ENCODE measurements at regions not wholly inside any gene's neighbourhood (a gene's known extent, or its start where the extent isn't known, plus 50 kb on each side); places are given as distances from the start of the nearest gene placed in this dataset.

GRCh38 chr21:25296252-25296651, 311.0 kb downstream of the MRPL39 start:
- peaks cover 10% of the 10 kb centered on the region for H3K4me1 ChIP-seq
- H3K4me2 ChIP-seq = no peak overlapping the region
- TF ChIP-seq Cebpa-rat (IDR thresholded peaks at IDR 0.05) = no peak
- H3K27ac ChIP-seq = no peak overlapping the region
- no peaks in the 10 kb centered on the region for H3K36me3 ChIP-seq
- H3K9me3 ChIP-seq = no peaks in the 10 kb centered on the region
- no peak overlapping the region for H3K4me3 ChIP-seq
- no peaks in the 10 kb centered on the region for H4K20me1 ChIP-seq
- H3K9ac ChIP-seq = no peak overlapping the region
- no peaks in the 10 kb centered on the region for H3K27me3 ChIP-seq

- H3K9me3 ChIP-seq = no peaks in the 10 kb centered on the region
These were observed 314.9 kb downstream of the MRPL39 start for GRCh38 chr21:25292396-25292795.

GRCh38 chr21:25283720-25284119, 323.6 kb downstream of the MRPL39 start:
- Histone ChIP-seq H3K27me3 (no peaks in the 10 kb centered on the region), H3K4me2 (no peak overlapping the region), H3K4me1 (no peaks in the 10 kb centered on the region), H3K27ac (no peak overlapping the region), H3K36me3 (no peaks in the 10 kb centered on the region), H4K20me1 (no peaks in the 10 kb centered on the region), H3K9ac (no peak overlapping the region), H3K4me3 (no peak overlapping the region), H3K9me3 (no peaks in the 10 kb centered on the region)
- no peak for TF ChIP-seq Cebpa-rat (IDR thresholded peaks at IDR 0.05)

More at GRCh38 chr21:25292396-25292795, 314.9 kb downstream of the MRPL39 start:
- H3K9ac ChIP-seq = no peak overlapping the region
- H3K4me1 ChIP-seq = no peaks in the 10 kb centered on the region
- H4K20me1 ChIP-seq = no peaks in the 10 kb centered on the region
- H3K4me3 ChIP-seq = no peak overlapping the region
- H3K4me2 ChIP-seq = no peak overlapping the region
- no peaks in the 10 kb centered on the region for H3K36me3 ChIP-seq
- no peak for TF ChIP-seq Cebpa-rat (IDR thresholded peaks at IDR 0.05)
- no peak overlapping the region for H3K27ac ChIP-seq
- no peaks in the 10 kb centered on the region for H3K27me3 ChIP-seq

GRCh38 chr21:25281134-25281533, 326.1 kb downstream of the MRPL39 start:
- Histone ChIP-seq H4K20me1 (no peaks in the 10 kb centered on the region), H3K36me3 (no peaks in the 10 kb centered on the region), H3K4me2 (no peak overlapping the region), H3K4me3 (no peak overlapping the region), H3K27ac (no peak overlapping the region), H3K27me3 (no peaks in the 10 kb centered on the region), H3K4me1 (no peaks in the 10 kb centered on the region), H3K9ac (no peak overlapping the region), H3K9me3 (no peaks in the 10 kb centered on the region)
- no peak for TF ChIP-seq Cebpa-rat (IDR thresholded peaks at IDR 0.05)

GRCh38 chr21:25280061-25280460, 327.2 kb downstream of the MRPL39 start:
- no peaks in the 10 kb centered on the region for H4K20me1 ChIP-seq
- no peak overlapping the region for H3K27ac ChIP-seq
- no peaks in the 10 kb centered on the region for H3K36me3 ChIP-seq
- H3K4me2 ChIP-seq = no peak overlapping the region
- no peak overlapping the region for H3K4me3 ChIP-seq
- no peak for TF ChIP-seq Cebpa-rat (IDR thresholded peaks at IDR 0.05)
- no peaks in the 10 kb centered on the region for H3K9me3 ChIP-seq
- no peaks in the 10 kb centered on the region for H3K4me1 ChIP-seq
- H3K27me3 ChIP-seq = no peaks in the 10 kb centered on the region
- H3K9ac ChIP-seq = no peak overlapping the region

- H3K4me3 ChIP-seq = no peak overlapping the region
- H3K4me1 ChIP-seq = no peaks in the 10 kb centered on the region
- H3K27ac ChIP-seq = no peak overlapping the region
- TF ChIP-seq Cebpa-rat (IDR thresholded peaks at IDR 0.05) = no peak
- no peaks in the 10 kb centered on the region for H3K36me3 ChIP-seq
- H3K9me3 ChIP-seq = no peaks in the 10 kb centered on the region
- no peaks in the 10 kb centered on the region for H4K20me1 ChIP-seq
- H3K9ac ChIP-seq = no peak overlapping the region
- no peaks in the 10 kb centered on the region for H3K27me3 ChIP-seq
- H3K4me2 ChIP-seq = no peak overlapping the region
These were observed 333.3 kb downstream of the MRPL39 start for GRCh38 chr21:25273959-25274358.

GRCh38 chr21:25254491-25255174, 352.6 kb downstream of the MRPL39 start:
- H4K20me1 ChIP-seq = no peaks in the 10 kb centered on the region
- no peaks in the 10 kb centered on the region for H3K27me3 ChIP-seq

GRCh38 chr21:25246546-25246945, 360.7 kb downstream of the MRPL39 start:
- no peak for TF ChIP-seq Cebpa-rat (IDR thresholded peaks at IDR 0.05)
- H3K27ac ChIP-seq = no peak overlapping the region
- no peaks in the 10 kb centered on the region for H3K27me3 ChIP-seq
- no peak overlapping the region for H3K9ac ChIP-seq
- no peak overlapping the region; the same call in 1 of the 2 replicates for H3K4me2 ChIP-seq
- H3K36me3 ChIP-seq = no peaks in the 10 kb centered on the region
- peaks cover 9% of the 10 kb centered on the region; the same call in 1 of the 2 replicates for H3K4me1 ChIP-seq
- no peaks in the 10 kb centered on the region for H3K9me3 ChIP-seq
- H4K20me1 ChIP-seq = no peaks in the 10 kb centered on the region
- H3K4me3 ChIP-seq = no peak overlapping the region

More at GRCh38 chr21:25254491-25255174, 352.6 kb downstream of the MRPL39 start:
- no peak for TF ChIP-seq Cebpa-rat (IDR thresholded peaks at IDR 0.05)
- no peaks in the 10 kb centered on the region for H3K4me1 ChIP-seq
- H3K9me3 ChIP-seq = no peaks in the 10 kb centered on the region; the same call in 1 of the 2 replicates
- no peak overlapping the region for H3K4me2 ChIP-seq
- H3K36me3 ChIP-seq = no peaks in the 10 kb centered on the region
- no peak overlapping the region for H3K27ac ChIP-seq
- no peak overlapping the region for H3K4me3 ChIP-seq
- no peak overlapping the region for H3K9ac ChIP-seq

- TF ChIP-seq Cebpa-rat (IDR thresholded peaks at IDR 0.05) = no peak
- Histone ChIP-seq H3K9me3 (no peaks in the 10 kb centered on the region), H3K9ac (no peak overlapping the region), H3K27me3 (no peaks in the 10 kb centered on the region), H3K4me2 (no peak overlapping the region), H3K4me3 (no peak overlapping the region), H3K36me3 (no peaks in the 10 kb centered on the region), H3K27ac (no peak overlapping the region), H4K20me1 (no peaks in the 10 kb centered on the region), H3K4me1 (peaks cover 25% of the 10 kb centered on the region; the same call in 1 of the 2 replicates)
These were observed 362.5 kb downstream of the MRPL39 start for GRCh38 chr21:25244735-25245134.

GRCh38 chr21:25243808-25244207, 363.5 kb downstream of the MRPL39 start:
- Histone ChIP-seq H3K4me2 (no peak overlapping the region), H3K4me3 (no peak overlapping the region), H3K4me1 (peaks cover 25% of the 10 kb centered on the region; the same call in 1 of the 2 replicates), H3K36me3 (no peaks in the 10 kb centered on the region), H3K9ac (no peak overlapping the region), H3K9me3 (no peaks in the 10 kb centered on the region), H4K20me1 (no peaks in the 10 kb centered on the region), H3K27me3 (no peaks in the 10 kb centered on the region), H3K27ac (no peak overlapping the region)
- TF ChIP-seq Cebpa-rat (IDR thresholded peaks at IDR 0.05) = no peak
